Right lobe of liver (tissue), 6 donors: ENCODE measurements at regions not wholly inside any gene's neighbourhood (a gene's known extent, or its start where the extent isn't known, plus 50 kb on each side); places are given as distances from the start of the nearest gene placed in this dataset.

Experiments
- ATAC-seq, 4 donors: fragments of 200-7000 bp; cut with Tn5 transposase; one replicate each; pipeline ENCODE4 v1.9.1; 2020; ENCODE audit warnings: mild to moderate bottlenecking in 4 of 4, moderate library complexity in 4 of 4
- DNase-seq, 3 donors: peaks; one replicate each; pipeline ENCODE4 v3.0.0-alpha.2; 2020
- H3K27ac ChIP-seq, 3 donors: fragments of 200-600 bp; one replicate each; pipeline ENCODE4 v1.8.0; 2022
- H3K27me3 ChIP-seq, 2 donors: fragments of 200-600 bp; one replicate each; pipeline ENCODE4 v1.8.0; 2022
- H3K36me3 ChIP-seq, 4 donors: fragments of 200-600 bp; sonication (generic) in 1 of 4; one replicate each; pipeline versions ENCODE4 v1.5.1 to v1.8.0; 2017 to 2022; ENCODE audit warnings: control low read depth in 1 of 4
- H3K4me1 ChIP-seq, 4 donors: fragments of 200-600 bp; sonication (generic) in 1 of 4; one replicate each; pipeline versions ENCODE4 v1.5.1 to v1.8.0; 2017 to 2022; ENCODE audit warnings: control low read depth in 1 of 4
- H3K4me3 ChIP-seq, 3 donors: fragments of 200-600 bp; one replicate each; pipeline ENCODE4 v1.8.0; 2022
- H3K9me3 ChIP-seq, 4 donors: fragments of 200-600 bp; sonication (generic) in 1 of 4; one replicate each; pipeline versions ENCODE4 v1.5.1 to v1.8.0; 2017 to 2022; ENCODE audit warnings: control low read depth in 1 of 4
- CTCF ChIP-seq, 4 donors: fragments of 200-600 bp in 3 of 4; fragments of 450-650 bp in 1 of 4; IDR thresholded peaks; one replicate each; pipeline versions ENCODE4 v1.5.1 to v1.8.0; 2016 to 2022; ENCODE audit warnings: antibody characterized with exemption in 4 of 4, mild to moderate bottlenecking in 2 of 4
- POLR2A ChIP-seq: fragments of 450-650 bp; IDR thresholded peaks from one replicate; pipeline ENCODE4 v1.6.1; 2017; ENCODE audit warnings: antibody characterized with exemption, mild to moderate bottlenecking
- WGBS: methylation state at CpG from one replicate; pipeline ENCODE4 v1.1.6; 2018; ENCODE audit warnings: low coverage, low lambda C conversion rate; ENCODE audit not compliant: insufficient coverage; ENCODE audit errors: missing lambda C conversion rate; 5-methylcytosine and 5-hydroxymethylcytosine counted together
- intact Hi-C, 2 donors: fragments of 100-400 bp; cut with DNase I; formaldehyde crosslinking; loops; one replicate each; pipeline versions ENCODE4 v1.11.2 to v1.14.1; 2022
- donor health status: DM: no; HTN: yes; CAD: no.
- donor health status: DM: no; HTN: no; CAD: no.
- donor health status: DM: no; HTN: no; CAD: no.
- donor health status: DM: no; HTN: yes; CAD: no.
- donor health status: DM: no; HTN: yes; CAD: no.

- DNase-seq: no peak
- TF ChIP-seq CTCF (IDR thresholded peaks at IDR 0.05) (no peak), POLR2A (no peak)
- intact Hi-C loops: no loop called here
- no peak overlapping the region for H3K27ac ChIP-seq
- no peak for ATAC-seq
- no peaks in the 10 kb centered on the region for H3K36me3 ChIP-seq
- no peak overlapping the region for H3K4me3 ChIP-seq
- peaks cover 0 to 2% (median 0%) of the 10 kb centered on the region in 4 donors for H3K4me1 ChIP-seq
- 75% methylated on average over 1 of the region's 3 CpGs for WGBS
- no peaks in the 10 kb centered on the region for H3K27me3 ChIP-seq
- no peaks in the 10 kb centered on the region for H3K9me3 ChIP-seq
These were observed 71.6 kb upstream of the STXBP6 start for GRCh38 chr14:25121337-25122129.

- intact Hi-C loops: no loop called here
- H3K4me1 ChIP-seq: peaks cover 0 to 2% (median 0%) of the 10 kb centered on the region in 4 donors
- H3K27ac ChIP-seq: no peak overlapping the region
- TF ChIP-seq CTCF (IDR thresholded peaks at IDR 0.05) (no peak), POLR2A (no peak)
- no peak for ATAC-seq
- H3K4me3 ChIP-seq: no peak overlapping the region
- DNase-seq: no peak
- WGBS: 52% methylated on average over 3 of the region's 3 CpGs
- H3K36me3 ChIP-seq: no peaks in the 10 kb centered on the region
- H3K9me3 ChIP-seq: no peaks in the 10 kb centered on the region
- H3K27me3 ChIP-seq: no peaks in the 10 kb centered on the region
These were observed 70.3 kb upstream of the STXBP6 start for GRCh38 chr14:25120261-25120660.

GRCh38 chr14:25118671-25119070 lies 68.7 kb upstream of the STXBP6 start:
- H3K4me1 ChIP-seq: peaks cover 0 to 2% (median 0%) of the 10 kb centered on the region in 4 donors
- H3K36me3 ChIP-seq: no peaks in the 10 kb centered on the region
- H3K27ac ChIP-seq: no peak overlapping the region
- DNase-seq: no peak
- H3K27me3 ChIP-seq: no peaks in the 10 kb centered on the region
- WGBS: 71% methylated on average over 2 of the region's 2 CpGs
- no peak overlapping the region for H3K4me3 ChIP-seq
- no peaks in the 10 kb centered on the region for H3K9me3 ChIP-seq
- intact Hi-C loops: no loop called here
- TF ChIP-seq CTCF (IDR thresholded peaks at IDR 0.05): no peak
- no peak for TF ChIP-seq POLR2A
- no peak for ATAC-seq

- Histone ChIP-seq H3K27ac (no peak overlapping the region), H3K4me3 (no peak overlapping the region), H3K4me1 (peaks cover 0 to 2% (median 0%) of the 10 kb centered on the region in 4 donors), H3K9me3 (no peaks in the 10 kb centered on the region), H3K36me3 (no peaks in the 10 kb centered on the region), H3K27me3 (no peaks in the 10 kb centered on the region)
- ATAC-seq: no peak
- intact Hi-C loops: no loop called here
- no peak for DNase-seq
- TF ChIP-seq CTCF (IDR thresholded peaks at IDR 0.05) (no peak), POLR2A (no peak)
- WGBS: 87% methylated on average over 1 of the region's 1 CpG
These were observed 67.4 kb upstream of the STXBP6 start for GRCh38 chr14:25117342-25117741.
